NCI-H446 (cell line): ENCODE measurements at regions not wholly inside any gene's neighbourhood (a gene's known extent, or its start where the extent isn't known, plus 50 kb on each side); places are given as distances from the start of the nearest gene placed in this dataset.
"Not testable (repeated sequence)": the region's sequence is repeated elsewhere in the genome, so short reads cannot be mapped to it uniquely, and the experiment has no call there.

Experiments used
- DNase-seq, 2 experiments: peaks; one replicate each; lab custom pipeline; 2025; lab: John Stamatoyannopoulos, UW

DNA sequence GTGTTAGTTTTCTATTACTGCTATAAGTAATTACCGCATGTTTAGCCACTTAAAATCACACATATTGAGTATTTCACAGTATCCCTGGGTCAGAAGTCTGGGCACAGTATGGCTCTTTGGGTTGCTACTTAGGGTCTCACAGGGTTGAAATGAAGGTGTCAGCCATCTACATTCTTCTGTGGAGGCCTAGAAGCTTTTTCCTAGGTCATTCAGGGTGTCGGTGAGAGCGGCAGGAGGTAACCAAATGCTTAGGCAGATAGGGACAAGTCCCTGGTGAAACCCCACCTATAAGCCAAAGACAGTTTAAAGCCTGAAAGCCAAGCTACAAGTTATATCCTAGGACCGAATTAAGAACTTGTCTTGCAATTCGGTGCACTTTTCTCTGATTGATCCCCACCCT is 856.7 kb downstream of the PCDH17 start:
- DNase-seq: no peak

DNA sequence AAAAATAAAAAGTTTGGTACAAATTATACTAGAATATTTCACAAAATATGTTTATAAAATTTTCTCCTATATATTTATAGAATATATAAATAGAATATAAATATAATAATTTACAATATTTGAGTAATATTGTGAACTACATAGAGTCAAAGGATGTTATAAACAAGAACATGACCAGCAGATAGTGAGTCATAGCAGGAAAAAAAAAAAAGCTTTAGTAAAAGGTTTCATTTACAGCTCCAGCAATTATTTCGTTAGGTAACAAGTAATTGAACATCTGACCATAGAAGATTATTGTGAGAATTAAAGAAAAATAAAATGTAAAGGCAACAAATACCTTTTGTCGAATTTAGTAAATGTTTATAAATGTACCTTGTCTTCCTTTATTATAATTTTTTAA is 864.1 kb downstream of the PCDH17 start:
- DNase-seq: no peak

DNA sequence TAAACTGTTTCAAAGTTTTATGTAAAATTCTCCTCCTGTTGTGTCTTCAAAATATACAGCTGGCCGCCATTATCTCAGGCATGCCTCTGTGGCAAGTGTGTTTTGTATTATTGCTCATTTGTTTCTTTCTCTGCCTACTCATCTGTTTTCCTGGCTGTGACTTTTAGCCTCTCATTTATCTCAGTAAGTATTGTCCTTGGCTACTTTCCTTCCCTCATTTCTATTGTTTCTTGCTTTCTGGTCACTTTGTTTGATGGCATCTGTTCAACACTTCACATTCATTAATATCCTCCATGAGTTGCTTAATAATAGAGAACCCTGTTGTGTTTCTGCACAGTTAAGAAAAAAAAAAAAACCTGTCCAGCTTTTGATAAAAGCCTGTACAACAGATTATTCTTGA is 869.4 kb downstream of the PCDH17 start:
- no peak for DNase-seq

DNA sequence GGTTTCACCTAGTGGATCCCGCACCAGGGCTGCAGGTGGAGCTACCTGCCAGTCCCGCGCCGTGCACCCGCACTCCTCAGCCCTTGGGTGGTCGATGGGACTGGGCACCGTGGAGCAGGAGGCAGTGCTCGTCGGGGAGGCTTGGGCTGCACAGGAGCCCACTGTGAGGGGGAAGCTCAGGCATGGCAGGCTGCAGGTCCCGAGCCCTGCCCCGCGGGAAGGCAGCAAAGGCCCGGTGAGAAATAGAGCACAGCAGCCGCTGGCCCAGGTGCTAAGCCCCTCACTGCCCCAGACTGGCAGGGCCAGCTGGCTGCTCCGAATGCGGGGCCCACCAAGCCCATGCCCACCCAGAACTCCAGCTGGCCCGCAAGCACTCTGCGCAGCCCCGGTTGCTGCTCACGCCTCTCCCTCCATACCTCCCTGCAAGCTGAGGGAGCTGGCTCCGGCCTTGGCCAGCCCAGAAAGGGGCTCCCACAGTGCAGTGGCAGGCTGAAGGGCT is 872.7 kb downstream of the PCDH17 start:
- DNase-seq: not testable (repeated sequence)

DNA sequence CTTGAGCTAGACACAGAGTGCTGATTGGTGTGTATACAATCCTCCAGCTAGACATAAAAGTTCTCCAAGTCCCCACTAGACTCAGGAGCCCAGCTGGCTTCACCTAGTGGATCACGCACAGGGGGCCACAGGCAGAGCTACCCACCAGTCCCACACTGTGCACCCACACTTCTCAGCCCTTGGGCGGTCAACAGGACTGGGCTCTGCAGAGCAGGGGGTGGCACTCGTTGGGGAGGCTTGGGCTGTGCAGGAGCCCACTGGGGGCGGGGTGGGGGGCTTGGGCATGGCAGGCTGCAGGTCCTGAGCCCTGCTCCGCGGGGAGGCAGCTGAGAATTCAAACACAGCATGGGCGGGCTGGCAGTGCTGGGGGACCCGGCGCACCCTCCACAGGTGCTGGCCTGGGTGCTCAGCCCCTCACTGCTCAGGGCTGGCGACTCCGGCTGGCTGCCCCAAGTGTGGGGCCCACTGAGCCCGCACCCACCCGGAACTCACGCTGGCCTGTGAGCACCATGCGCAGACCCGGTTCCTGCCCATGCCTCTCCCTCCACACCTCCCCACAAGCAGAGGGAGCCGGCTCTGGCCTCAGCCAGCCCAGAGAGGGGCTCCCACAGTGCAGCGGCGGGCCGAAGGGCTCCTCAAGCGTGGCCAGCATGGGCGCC is 873.8 kb downstream of the PCDH17 start:
- not testable (repeated sequence) for DNase-seq

DNA sequence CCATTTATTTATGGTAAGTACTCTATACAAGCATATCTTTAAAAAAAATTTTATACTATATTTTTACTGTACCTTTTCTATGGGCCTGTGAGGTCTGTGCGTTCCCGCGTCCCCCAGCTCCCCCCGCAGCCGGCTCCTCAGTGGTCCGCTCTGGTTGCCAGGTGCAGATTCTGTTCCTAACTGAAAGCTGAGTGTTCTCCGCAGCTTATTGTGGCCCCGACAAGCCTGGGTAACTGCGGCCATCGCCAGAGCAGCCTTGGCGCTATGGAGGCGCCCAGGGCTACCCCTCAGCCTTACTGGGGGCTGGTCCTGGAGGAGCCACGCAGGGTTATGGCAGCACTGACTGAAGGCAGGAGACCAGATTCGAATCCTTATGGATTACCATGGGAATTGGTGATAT is 896.8 kb downstream of the PCDH17 start:
- no peak for DNase-seq

DNA sequence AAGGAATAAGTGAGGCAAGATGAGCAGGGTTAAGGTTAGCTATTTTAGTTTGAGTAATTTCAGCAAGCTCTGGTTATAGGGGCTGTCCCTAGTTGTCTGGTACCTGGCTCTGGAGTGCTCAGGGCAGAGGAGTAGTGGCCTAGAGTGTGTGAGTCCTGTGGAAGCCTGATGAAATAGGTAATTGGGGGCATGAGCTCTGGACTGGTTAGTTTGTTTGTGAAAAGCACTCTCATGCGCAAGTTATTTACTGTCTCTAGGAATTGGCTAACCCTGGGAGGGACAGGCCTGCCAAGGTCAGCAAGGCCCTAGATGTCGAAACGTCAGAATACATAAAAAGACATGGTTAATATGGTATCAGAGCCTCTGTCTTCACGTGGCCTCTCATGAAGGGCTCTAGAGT is 900.1 kb downstream of the PCDH17 start:
- DNase-seq: no peak

DNA sequence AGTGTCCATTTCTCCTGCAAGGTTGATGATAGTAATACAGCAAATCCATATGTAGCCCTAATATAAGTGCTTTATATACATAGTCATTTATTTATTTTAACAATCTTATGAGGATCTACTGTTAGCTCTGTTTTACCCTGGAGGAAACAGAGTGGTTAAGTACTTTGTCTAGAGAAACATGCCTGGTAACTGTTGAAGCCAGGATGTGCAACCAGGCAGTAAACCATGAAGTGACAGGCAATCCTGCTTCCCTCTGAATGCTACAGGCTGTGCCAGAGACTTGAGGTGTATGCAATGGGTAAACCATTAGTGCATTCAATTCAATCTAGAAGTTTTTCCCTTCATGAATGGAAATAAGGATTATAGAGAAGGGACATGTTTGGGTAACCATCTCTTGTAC is 911.0 kb downstream of the PCDH17 start:
- DNase-seq: no peak

DNA sequence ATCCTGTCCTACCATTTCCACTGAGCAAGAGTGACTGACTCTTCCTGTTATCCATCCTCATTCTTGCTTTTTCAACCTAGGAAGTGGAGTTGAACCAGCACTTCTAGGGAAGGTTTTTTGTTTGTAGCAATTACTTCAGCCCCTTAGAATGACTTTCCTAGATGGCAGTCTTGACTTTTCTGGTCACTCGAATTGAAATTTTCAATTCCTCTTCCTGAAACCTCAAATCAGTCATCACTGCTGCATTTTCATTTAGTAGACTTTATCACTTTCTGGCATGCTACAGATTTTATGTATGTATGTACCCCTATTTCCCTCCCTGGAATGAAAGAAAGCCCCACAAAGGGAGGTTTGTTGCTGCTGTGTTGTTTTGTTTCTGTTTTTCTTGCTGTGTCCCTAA is 915.9 kb downstream of the PCDH17 start:
- DNase-seq: no peak

DNA sequence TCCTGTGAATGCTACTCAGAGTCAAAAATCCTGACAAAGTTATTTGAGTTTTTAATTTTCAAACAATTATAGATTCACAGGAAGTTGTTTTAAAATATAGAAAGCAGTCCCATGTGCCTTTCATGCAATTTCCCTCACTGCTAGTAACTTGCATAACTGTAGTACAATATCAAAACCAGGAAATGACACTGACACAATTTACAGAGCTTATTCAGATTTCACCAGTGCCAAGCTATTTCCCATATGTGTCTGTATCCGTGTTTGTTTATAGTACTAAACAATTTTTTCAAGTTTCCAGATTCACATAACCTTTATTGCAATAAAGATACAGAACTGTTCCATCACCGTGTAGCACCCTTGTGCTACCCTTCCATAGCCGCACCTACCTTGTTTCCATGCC is 934.6 kb downstream of the PCDH17 start:
- DNase-seq: no peak

DNA sequence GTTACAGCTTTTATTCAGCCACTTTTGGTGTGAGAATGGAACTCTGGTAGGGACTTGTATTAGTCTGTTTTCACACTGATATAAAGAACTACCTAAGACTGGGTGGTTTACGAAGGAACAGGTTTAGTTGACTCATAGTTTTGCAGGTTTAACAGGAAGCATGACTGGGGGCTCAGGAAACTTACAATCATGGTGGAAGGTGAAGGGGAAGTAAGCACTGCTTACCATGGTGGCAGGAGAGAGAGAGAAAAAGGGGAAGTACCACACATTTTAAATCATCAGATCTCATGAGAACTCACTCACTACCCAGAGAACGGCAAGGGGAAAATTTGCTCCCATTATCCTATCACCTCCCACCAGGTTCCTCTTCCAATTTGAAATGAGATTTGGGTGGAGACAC is 942.2 kb downstream of the PCDH17 start:
- DNase-seq: no peak

DNA sequence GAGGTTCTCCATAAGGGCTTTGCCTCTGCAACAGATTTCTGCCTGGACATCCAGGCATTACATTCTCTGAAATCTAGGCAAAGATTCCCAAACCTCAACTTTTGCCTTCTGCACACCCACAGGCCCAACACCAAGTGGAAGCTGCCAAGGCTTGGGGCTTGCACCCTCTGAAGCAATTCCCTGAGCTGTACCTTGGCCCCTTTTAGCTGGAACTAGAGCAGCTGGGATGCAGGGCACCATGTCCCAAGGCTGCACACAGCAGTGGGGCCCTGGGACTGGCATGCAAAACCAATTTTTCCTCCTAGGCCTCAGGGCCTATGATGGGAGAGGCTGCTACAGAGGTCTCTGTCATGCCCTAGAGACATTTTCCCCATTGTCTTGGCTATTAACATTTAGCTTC is 943.2 kb downstream of the PCDH17 start:
- no peak for DNase-seq

DNA sequence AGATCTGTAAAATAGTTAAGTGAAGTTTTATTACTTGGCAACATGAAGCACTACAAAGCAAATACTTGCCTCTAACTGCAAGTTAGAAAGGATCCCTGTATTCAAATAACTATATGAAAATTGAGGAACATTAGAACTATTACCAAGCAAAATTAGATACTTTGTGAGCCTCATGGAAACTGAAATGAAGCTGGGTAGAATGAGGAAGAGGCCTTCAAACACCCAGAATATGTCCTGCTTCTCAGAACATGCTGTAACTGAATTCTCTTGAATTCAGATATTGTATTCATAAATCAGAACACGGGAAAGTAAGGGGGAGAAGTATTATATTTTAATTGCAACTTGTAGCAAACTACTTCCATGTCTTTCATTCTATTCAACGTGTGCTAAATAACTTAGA is 947.9 kb downstream of the PCDH17 start:
- no peak for DNase-seq

DNA sequence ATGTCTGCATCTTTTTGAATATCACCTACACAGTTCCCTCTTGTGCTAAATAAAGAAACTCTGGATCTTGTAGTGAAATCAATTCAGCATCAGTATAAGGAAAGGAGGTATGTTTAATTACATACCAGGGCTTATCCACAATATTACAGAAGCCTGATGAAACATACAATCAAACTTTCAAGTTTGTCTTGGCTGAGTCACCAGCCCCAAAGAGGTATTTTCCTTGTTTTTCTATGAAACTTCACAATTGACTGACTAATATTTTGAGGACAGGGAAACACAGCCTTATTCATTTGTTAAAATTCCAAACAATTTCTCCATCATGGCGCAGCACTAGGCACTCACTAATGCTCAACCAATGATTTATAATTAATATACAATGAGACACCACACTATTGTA is 952.4 kb downstream of the PCDH17 start:
- DNase-seq: no peak

DNA sequence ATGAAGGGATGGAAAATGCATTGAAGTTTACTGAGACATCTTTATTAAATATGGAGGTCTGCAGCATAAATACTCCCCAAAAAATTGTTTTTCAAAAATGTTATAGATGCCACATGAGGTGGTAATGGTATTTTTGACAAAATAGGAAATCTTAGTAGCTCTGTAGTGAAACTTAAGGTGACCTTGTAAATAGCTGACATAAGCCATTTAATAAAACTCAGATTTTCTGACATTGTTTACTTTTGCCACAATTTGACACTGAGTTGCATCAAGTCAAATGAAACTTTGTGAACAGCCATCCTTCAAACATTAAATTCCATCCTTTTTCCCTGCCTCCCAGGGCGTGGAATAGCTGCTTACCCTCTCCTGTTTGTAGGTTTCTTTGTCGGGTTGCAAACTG is 953.1 kb downstream of the PCDH17 start:
- no peak for DNase-seq

DNA sequence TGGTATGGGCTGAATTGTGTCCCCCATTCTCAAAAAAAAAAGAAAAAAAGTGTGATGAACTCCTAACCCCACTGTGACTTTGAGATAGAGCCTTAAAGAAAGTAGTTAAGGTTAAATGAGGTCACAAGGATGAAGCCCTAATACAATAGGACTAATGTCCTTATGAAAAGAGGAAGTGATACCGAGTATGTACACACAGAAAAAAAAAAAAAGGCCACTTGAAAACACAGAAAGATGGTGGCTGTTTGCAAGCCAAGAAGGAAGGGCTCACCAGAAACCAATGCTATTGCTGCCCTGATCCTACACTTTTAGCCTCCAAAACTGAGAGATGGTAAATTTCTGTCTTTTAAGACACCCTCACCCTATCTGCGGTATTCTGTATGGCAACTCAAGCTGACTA is 955.6 kb downstream of the PCDH17 start:
- DNase-seq: no peak

DNA sequence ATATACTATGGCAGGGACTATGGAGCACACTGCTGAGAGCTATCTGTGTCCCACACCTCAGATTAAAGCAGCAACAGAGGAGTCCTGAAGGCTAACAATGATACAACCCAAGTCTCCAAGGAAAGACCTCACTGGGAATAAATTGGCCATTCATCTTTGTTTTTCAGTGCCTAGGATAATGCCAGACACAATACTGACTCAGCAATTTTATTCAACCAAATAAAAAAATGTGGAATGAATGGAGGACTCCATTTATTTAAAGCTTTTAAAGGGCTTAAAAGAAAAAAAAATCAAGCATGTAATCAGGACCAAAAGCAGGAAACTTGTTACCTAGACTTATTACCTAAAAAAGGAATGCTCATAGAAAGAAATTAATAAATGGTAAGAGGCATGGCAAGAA is 960.5 kb downstream of the PCDH17 start:
- DNase-seq: no peak

DNA sequence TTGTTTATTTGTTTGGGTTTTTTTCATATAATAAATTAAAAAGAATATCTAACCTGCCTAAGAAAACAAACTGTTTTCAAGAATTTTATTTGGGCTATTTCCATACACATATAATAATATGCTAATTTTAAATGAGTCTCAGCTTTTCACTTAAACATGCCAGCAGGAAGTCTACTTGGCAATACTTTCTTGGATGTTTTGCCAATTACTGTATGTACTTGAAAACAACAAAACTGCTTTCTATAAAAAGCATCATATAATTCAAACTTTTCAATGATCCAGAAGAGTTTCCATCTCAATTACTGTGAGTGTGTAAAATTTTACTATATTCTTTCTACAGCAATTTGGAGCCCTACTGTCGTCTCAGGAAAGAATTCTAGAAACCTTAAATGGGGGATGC is 961.2 kb downstream of the PCDH17 start:
- DNase-seq: no peak

DNA sequence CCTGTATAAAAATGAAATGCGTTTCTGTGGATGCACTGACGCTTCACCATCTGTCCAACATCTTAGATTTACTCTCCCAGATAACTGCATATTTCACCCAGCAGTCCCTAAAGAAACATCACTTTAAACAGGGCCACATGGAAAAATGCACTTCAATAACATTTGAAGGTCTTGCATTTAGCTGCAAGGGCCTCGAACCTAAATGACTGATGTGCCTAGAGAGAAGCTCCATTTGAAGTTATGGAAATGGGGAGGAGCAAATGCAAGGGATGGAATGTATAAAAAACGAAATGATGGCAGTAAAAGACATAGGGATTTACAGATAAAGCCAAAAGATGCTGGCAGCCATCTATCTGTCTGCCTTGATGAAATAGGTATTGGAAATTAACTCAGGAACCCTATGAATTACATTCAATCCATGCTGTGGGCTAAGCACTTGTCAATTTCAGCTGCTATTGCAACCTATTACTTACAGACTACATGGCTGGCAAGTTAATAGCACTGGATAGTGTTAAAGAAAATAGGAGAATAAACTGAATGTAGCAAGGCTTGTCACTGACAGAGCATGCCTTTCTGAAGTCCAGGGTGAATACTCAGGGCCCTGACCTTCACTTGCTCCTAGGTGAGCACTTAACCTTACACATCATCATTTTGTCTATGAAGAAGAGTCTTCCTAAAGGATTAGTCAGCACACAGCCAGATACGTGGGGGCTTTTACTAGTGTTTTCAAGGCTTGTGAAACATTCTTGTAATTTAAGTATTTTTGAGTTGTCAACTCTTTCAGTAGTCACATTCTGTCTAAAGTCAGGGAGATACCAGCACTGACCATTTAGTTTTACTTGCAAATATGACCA is 963.4 kb downstream of the PCDH17 start:
- no peak for DNase-seq

DNA sequence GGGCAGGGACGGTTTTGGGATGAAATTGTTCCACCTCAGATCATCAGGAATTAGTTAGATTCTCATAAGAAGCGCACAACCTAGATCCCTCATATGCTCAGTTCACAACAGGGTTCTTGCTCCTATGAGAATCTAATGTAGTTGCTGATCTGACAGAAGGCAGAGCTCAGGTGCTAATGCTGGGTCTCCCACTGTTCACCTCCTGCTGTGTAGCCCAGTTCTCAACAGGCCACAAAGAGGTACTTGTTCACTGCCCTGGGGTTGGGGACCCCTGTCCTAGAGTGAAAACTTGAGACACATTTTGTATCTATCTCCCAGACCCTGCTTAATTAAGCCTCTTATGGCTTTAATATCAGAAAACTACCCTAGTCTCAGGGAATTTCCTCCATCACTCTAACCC is 966.0 kb downstream of the PCDH17 start:
- no peak for DNase-seq

DNA sequence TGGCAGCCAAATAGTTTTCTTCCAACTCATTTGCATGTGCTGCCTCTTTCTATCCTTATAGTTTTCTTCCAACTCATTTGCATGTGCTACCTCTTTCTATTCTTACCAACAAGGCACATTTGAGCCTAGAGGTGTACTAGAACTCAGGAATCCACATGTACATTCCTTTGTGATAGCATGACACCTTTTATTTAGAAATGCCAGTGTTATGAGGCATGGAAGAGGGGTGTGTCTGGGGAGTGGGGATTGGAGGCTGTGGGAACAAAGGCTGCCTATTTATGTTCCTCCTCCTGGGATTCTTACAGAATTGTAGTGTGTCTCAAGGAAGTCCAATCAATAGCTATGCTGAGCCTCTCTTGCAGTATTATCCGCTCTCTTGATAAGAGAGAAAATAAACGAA is 966.7 kb downstream of the PCDH17 start:
- no peak for DNase-seq

DNA sequence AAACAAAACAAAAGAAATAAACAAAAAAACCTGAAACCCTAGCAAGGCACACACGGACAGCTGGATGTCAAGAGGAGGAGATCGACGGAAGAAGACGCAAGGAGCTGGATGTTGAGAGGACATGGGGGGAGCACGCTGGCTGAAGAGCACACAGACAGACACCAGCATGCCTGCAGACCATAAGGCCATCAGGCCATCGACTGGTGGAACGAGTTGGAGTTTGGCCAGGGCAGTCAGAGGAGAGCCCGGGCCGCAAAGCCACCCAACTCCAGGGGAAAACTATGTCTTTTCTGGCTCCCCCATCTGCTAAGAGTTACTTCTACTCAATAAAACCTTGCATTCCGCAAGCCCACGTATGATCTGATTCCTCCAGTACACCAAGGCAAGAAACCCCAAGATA is 979.6 kb downstream of the PCDH17 start:
- no peak for DNase-seq

DNA sequence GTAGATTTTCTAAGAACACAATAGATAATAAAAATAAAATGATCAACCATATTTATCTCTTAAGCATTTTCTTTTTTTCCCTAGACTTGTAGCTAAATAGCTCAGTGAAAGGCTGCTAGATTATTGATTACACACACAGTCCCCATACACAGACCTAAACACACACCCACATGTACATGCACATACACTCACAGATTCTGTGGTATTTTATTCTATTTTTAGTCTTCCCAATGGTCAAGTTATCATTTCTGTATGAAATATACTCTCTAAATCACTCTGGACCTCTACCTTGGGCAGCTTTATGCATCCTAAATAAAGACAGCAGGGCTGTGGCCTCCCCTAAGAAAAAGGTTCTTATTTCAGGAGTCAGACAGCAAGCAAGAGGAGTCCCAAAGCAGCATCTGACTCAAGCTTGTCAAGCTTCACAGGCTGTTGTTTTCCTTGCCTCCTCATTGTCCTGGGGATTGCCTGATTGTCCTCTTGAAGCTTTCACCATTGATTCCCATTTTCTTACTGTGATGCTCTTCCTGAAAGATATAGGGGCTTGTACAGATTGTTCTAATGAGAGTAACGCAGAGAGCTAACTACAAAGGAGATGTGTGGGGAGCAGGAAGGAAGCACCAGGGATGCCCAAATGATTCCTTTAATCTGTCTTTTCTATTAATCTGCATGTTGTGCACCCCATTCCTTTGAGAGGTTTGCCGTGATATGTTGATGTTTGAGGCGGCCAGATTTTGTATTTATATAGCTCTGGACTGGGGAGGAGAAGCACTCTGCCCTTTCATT is 986.5 kb downstream of the PCDH17 start:
- no peak for DNase-seq
